Activated CD4-positive, CD25-positive, alpha-beta regulatory T cell treated with anti-CD3 and anti-CD28 coated beads, Interleukin-2, amount 50 U/mL, for 16 hours (primary cell): ENCODE measurements at regions not wholly inside any gene's neighbourhood (a gene's known extent, or its start where the extent isn't known, plus 50 kb on each side); places are given as distances from the start of the nearest gene placed in this dataset.

Experiments
- DNase-seq: peaks from one replicate; pipeline ENCODE4 v3.0.0-alpha.2; 2020; ENCODE audit warnings: low read depth, low spot score

- DNase-seq, result no peak
Observed at GRCh38 chr9:117548556-117548955, 133.7 kb upstream of the ASTN2 start.

DNA sequence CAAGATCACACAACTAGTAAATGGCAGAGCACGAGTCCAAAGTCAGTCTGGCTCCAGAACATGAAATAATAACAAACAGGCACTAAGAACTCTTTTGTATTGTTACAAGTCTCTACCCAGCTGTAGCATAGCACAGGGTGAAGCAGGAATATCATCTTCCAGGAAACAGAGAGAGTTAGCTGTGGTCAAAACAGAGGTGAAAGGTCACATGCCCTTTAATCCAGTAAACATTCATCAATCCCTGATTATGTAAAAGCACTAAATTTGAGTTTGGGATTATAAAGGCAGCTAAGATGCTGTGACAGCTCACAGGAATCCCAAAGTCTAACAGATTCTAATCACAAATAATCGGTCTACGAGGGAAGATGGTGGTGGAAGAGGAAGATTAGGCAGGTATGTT lies 133.0 kb upstream of the ASTN2 start:
- no peak for DNase-seq

DNA sequence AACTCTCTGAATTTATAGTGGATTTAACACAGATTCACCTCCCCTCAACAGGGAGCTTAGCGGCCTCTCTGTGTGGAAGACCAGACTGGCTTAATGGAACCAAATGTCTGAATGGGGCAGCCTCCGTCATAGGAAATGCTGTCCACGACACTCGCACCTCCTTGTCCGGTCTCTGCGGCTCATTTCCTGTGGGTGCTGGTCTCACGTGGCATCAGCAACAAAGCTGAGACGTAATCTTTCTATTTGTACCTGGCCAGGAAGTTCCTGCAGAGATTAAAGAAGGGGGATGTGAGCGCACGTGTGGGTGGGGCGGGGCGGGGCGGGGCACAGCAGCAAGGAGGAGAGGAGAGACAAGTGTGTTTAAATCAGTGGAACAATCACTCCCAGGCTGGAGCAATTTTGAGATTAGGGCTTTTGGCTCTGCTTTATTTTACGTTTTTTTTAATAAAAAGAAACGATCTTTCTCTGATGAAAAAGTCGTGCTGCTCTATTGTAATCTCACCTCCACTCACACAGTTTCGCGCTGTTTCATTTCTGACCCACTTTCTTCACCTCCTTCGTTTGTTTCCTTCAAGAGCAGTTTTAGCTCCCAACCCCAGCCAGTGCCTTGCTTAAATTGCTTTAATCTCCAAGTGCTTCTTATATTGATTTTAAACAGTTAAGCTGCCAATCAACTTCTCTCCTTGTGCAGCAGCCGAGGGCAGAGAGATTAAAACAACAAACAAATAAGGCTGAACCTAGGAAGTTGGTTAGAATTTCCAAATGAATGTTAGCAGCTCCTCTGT lies 132.2 kb upstream of the ASTN2 start:
- DNase-seq, result no peak

- DNase-seq, result no peak
Observed at GRCh38 chr9:117545846-117546245, 131.0 kb upstream of the ASTN2 start.

DNA sequence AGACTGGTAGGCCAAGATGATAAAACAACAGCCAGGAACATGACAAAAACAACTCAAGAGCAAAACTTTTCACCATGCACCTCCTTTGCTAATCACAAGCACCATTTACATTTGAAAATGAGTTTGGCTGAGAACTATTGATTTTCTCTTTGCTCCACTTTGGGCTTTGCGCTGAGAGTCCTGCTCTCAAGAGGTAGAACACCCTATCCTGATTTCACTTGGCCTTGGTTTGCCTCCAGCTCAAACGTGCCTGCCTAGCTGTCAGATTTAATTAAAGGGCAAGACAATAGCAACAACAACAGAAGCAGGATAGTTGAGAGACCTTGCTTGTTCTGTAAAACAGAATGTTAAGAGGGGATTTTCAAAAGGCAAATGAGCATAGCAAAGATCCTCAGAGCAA lies 128.2 kb upstream of the ASTN2 start:
- DNase-seq, result no peak

- DNase-seq, result no peak
Observed at GRCh38 chr9:117542021-117542420, 127.2 kb upstream of the ASTN2 start.

DNA sequence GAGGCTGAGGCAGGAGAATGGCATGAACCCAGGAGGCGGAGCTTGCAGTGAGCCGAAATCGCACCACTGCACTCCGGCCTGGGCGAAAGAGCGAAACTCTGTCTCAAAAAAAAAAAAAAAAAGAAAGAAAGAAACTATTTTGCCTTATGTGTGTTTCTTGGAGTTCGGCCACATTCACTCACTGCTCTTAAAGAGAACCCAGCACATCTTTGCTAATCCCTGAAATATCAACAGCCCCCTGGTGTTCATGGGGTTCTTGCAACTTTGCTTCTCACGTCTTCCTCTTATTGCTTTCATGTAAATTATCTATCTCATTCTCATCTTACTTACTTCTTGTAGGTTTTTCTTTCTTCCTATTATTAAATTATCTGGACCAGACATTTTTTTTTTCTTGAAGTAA lies 126.3 kb upstream of the ASTN2 start:
- no peak for DNase-seq

DNA sequence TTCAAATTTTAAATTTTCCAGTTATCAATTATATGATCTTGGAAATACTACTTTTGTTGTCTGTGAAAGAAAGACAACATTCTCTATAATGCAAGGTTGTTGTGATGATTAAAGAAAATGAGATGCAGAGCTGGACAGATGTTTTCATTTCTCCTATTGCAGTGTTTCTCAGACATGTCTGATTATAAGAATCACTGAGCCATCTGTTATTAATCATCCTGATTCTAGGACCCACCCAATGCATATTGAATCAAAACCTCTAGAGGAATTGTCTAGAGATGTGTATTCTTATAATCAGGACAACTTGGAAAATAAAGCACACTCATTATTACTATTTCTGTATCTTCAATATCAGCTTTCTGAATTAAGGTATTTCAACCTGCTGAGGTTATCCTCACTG lies 121.1 kb upstream of the ASTN2 start:
- no peak for DNase-seq

GRCh38 chr9:117535434-117535833 lies 120.6 kb upstream of the ASTN2 start:
- DNase-seq, result no peak

DNA sequence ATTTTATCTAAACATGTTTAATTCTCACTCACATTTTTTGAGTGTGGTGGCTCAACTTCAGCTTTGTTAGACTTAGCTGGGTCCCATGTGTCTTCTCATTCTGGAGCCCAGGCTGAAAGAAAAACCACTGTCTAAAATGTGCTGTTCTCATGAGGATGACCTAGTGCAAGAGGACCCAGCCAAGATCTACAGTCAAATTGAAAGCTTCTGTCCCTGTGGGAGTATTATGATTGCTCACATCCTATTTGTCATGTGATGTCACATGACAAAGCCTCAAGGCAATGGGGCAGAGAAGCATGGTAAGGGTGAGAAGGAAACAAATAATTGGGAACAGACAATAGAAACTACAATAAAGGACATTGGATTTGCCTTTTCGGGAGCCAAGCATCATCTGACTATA lies 113.4 kb upstream of the ASTN2 start:
- no peak for DNase-seq

GRCh38 chr9:117526674-117527073 lies 111.8 kb upstream of the ASTN2 start:
- no peak for DNase-seq

DNA sequence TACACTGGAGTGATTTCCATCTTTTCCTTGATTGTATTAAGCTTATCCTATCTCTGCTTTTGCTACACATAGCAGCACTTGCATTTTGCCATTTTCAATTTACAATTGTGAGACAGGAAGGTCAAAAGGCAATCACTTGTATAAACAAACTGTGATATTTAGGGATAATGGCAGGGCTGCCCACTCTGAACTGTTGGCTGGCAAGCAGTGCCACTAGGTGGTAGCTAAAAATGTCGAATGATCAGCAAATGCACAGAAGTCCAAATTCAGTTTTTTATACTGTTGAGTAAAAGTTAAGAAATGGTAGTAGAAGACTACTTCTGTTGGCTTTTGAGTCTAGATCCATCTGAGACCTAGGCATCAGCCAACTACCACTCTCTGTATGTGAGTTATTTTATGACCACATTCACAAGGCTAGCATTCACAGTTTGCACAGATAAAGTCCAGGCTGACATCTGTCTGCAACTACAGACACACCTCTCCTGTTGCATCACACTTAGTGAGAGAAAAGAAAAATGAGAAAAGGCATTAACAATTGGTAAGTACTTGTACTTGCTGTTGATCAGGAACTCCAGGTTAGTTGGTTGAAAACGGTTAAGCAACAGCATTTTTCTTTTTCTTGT lies 108.8 kb upstream of the ASTN2 start:
- DNase-seq, result no peak

DNA sequence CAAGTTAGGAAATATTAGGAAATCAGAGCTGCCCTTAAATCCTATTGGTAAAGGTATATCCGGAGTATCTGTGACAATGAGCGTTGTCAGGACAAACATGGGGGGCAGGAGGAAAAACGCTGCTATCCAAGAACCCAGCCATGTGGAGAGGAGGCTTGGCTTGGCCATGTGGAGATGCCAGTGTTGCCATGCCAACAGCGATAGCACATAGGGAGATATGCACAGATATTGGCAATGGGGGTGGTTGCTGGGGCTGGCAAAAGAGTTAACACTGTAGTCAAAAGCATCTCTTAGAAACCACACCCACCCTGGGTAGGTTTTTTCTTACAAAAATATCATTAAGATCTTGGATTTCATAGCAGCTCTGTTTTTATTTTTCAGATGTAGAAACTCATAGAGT lies 106.4 kb upstream of the ASTN2 start:
- DNase-seq, result no peak

- DNase-seq, result no peak
Observed at GRCh38 chr9:117516676-117517632, 102.1 kb upstream of the ASTN2 start.

DNA sequence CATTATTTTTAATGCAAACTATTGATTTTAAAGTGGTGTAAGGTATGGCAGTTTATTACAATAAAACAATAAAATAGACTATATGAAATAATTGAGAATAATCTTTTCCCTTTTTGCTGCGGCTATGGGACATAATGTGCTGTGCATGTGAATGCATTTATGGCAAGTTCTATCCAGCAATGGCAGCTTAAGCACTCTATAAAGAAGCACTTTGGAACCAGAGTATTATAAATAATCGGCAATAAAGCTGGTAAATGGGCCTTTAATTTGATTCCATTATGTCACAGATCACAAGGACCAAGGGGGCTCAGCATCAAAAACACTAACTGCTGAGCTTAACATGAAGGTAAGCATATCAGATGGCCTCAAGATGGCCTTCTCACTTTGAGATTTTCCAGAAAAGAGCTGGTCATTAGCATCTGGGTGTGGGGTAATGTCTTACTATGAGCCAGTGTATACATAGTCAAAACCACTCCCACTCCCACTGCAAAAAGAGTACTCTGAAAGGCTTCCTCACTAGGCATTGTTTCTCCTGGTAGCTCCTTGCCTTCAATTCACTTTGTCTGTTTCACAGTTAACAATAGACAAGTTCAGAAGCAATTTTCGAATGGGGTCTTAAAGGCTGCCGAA lies 97.1 kb upstream of the ASTN2 start:
- DNase-seq, result no peak

GRCh38 chr9:117496307-117496706 lies 81.5 kb upstream of the ASTN2 start:
- no peak for DNase-seq

DNA sequence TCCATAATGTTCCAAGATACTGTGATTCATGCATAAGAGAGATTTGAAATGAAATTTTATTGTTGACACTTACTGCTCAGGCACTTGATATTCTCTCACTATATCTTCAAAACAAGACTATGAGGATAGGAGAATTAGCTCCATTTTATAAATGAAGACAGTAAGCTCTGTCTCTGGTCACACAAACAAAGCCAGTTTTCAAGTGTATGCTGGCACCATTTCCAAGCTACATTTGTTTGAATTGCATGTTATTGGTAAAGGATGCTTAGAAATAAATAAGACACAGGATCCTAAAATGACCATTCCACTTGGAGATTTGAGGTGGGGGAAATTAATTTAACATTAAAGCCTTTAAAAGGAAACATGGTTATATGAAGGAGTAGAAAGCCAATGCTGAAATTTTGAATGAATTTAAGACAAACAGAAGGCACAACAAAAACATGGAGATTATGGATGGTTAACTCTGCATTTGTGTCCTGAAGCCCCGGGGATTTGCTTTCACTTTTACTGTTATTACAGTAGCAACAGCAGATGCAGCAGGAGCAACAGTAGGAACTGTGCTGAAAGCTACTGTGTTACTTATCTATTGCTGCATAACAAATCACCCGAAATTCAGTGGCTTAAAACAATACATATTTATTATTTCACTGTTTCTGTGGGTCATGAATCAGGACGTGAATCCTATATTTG lies 79.7 kb upstream of the ASTN2 start:
- DNase-seq, result no peak

GRCh38 chr9:117492476-117492875 lies 77.6 kb upstream of the ASTN2 start:
- DNase-seq, result no peak

- DNase-seq, result no peak
Observed at GRCh38 chr9:117491491-117491890, 76.6 kb upstream of the ASTN2 start.

- no peak for DNase-seq
Observed at GRCh38 chr9:117490199-117490598, 75.3 kb upstream of the ASTN2 start.

GRCh38 chr9:117488659-117489058 lies 73.8 kb upstream of the ASTN2 start:
- no peak for DNase-seq
